ENCODE measurements at regions not wholly inside any gene's neighbourhood (a gene's known extent, or its start where the extent isn't known, plus 50 kb on each side); places are given as distances from the start of the nearest gene placed in this dataset.

DNA sequence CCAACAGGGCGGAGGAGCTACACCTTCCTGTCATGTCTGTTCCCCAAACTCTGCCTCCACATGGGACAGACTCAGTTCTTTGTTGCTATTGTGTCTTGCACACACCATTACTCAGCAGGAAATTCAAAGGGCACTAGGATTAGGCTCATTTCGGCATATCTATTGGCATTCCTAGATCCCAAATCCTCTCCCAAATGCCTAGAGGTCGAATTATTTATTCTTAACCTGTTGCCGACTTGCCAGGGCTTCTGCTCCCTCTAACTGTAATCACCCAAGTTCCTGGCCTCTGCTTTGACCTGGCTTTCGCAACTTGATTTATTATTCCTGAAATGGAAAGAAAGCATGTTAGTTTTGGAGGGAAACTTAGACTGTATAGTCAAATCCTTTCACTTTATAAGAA, 67.8 kb upstream of the ST6GAL2 start:
- no peak for DNase-seq (ENCODE audit: extremely low read depth in 1 of 4, low spot score in 3 of 4)
- Histone ChIP-seq H4K20me1 (replicated peaks; ENCODE audit: control insufficient read depth, insufficient read depth, low read length) (no peaks in the 10 kb centered on the region), H3K9me1 (ENCODE audit: control insufficient read depth, insufficient read depth, low read length) (no peaks in the 10 kb centered on the region), H3K36me3 (ENCODE audit: control insufficient read depth, insufficient read depth, low read length) (no peaks in the 10 kb centered on the region), H3K9ac (ENCODE audit: insufficient read depth in 1 of 2, low read depth in 2 of 2, low read length in 2 of 2) (no peak overlapping the region), H3K27ac (ENCODE audit: extremely low read depth, low read depth, low read length) (no peak overlapping the region), H2AFZ (ENCODE audit: low read depth, low read length) (no peak overlapping the region), H3K4me1 (replicated peaks in 1 of 2; ENCODE audit: control insufficient read depth in 2 of 2, insufficient read depth in 2 of 2, low read length in 2 of 2) (no peaks in the 10 kb centered on the region), H3K4me3 (no peak overlapping the region), H3K79me2 (ENCODE audit: control insufficient read depth, insufficient read depth, low read length) (no peaks in the 10 kb centered on the region), H3K9me3 (replicated peaks; ENCODE audit: control insufficient read depth, insufficient read depth, low read depth, low read length) (no peaks in the 10 kb centered on the region), H3K4me2 (ENCODE audit: insufficient read depth, low read length) (no peak overlapping the region), H3K27me3 (ENCODE audit: control insufficient read depth in 2 of 2, insufficient read depth in 2 of 2, low read length in 2 of 2) (no peaks in the 10 kb centered on the region)
- BruUV-seq (replicated peaks), result no TSS peak
- no peak for ATAC-seq
- FAIRE-seq, result no peak
- TF ChIP-seq HSF4 (CRISPR knock-in tag; IDR thresholded peaks at IDR 0.05; ENCODE audit: borderline replicate concordance) (no peak), ZNF717 (CRISPR knock-in tag; IDR thresholded peaks at IDR 0.05) (no peak), RBM34 (IDR thresholded peaks at IDR 0.05; ENCODE audit: borderline replicate concordance, insufficient read depth, low read length) (no peak), ZNF707 (CRISPR knock-in tag; conservative IDR thresholded peaks at IDR 0.05) (no peak), ARNT (IDR thresholded peaks at IDR 0.05) (no peak), NR4A1 (CRISPR knock-in tag; IDR thresholded peaks at IDR 0.05) (no peak), NR4A1 (tag; IDR thresholded peaks at IDR 0.05) (no peak), RBBP5 (IDR thresholded peaks at IDR 0.05; ENCODE audit: borderline replicate concordance, insufficient read depth, low read length, poor library complexity, severe bottlenecking) (no peak), TOE1 (IDR thresholded peaks at IDR 0.05; ENCODE audit: borderline replicate concordance) (no peak), TOE1 (CRISPR knock-in tag; IDR thresholded peaks at IDR 0.05; ENCODE audit: borderline replicate concordance, low read depth) (no peak), FUS (optimal IDR thresholded peaks at IDR 0.05; ENCODE audit: low read depth, low read length) (no peak), CHD4 (IDR thresholded peaks at IDR 0.05; ENCODE audit: insufficient read depth, insufficient replicate concordance, low read depth, low read length, poor library complexity, severe bottlenecking) (no peak), ZNF197 (CRISPR knock-in tag; IDR thresholded peaks at IDR 0.05; ENCODE audit: low read depth) (no peak), MED1 (CRISPR knock-in tag; IDR thresholded peaks at IDR 0.05; ENCODE audit: borderline replicate concordance) (no peak), ZNF778 (CRISPR knock-in tag; IDR thresholded peaks at IDR 0.05) (no peak), CBX3 (IDR thresholded peaks at IDR 0.05; ENCODE audit: borderline replicate concordance in 1 of 2, low read length in 2 of 2) (no peak), KAT8 (IDR thresholded peaks at IDR 0.05; ENCODE audit: low read depth) (no peak), FOXM1 (IDR thresholded peaks at IDR 0.05; ENCODE audit: low read depth) (no peak), FOXM1 (CRISPR knock-in tag; IDR thresholded peaks at IDR 0.05; ENCODE audit: low read depth) (no peak)
- TF ChIP-seq, protein P1, sequence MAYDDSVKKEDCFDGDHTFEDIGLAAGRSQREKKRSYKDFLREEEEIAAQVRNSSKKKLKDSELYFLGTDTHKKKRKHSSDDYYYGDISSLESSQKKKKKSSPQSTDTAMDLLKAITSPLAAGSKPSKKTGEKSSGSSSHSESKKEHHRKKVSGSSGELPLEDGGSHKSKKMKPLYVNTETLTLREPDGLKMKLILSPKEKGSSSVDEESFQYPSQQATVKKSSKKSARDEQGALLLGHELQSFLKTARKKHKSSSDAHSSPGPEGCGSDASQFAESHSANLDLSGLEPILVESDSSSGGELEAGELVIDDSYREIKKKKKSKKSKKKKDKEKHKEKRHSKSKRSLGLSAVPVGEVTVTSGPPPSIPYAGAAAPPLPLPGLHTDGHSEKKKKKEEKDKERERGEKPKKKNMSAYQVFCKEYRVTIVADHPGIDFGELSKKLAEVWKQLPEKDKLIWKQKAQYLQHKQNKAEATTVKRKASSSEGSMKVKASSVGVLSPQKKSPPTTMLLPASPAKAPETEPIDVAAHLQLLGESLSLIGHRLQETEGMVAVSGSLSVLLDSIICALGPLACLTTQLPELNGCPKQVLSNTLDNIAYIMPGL (CRISPR knock-in tag; IDR thresholded peaks at IDR 0.05), result no peak
- TF ChIP-seq, protein P2, sequence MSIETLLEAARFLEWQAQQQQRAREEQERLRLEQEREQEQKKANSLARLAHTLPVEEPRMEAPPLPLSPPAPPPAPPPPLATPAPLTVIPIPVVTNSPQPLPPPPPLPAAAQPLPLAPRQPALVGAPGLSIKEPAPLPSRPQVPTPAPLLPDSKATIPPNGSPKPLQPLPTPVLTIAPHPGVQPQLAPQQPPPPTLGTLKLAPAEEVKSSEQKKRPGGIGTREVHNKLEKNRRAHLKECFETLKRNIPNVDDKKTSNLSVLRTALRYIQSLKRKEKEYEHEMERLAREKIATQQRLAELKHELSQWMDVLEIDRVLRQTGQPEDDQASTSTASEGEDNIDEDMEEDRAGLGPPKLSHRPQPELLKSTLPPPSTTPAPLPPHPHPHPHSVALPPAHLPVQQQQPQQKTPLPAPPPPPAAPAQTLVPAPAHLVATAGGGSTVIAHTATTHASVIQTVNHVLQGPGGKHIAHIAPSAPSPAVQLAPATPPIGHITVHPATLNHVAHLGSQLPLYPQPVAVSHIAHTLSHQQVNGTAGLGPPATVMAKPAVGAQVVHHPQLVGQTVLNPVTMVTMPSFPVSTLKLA (conservative IDR thresholded peaks at IDR 0.05), result no peak
- in situ Hi-C loops (cut with MboI) (no loop called here), intact Hi-C loops (cut with micrococcal nuclease) (no loop called here)
- WGBS (ENCODE audit: insufficient coverage, low coverage, missing lambda C conversion rate), result 0% methylated on average over 5 of the region's 5 CpGs
- ChIA-PET POLR2A (no interaction called here), CTCF (ENCODE audit: low intra/inter-chr PET ratio) (no interaction called here)

Data from K562 (cell line).